ENCODE measurements at regions not wholly inside any gene's neighbourhood (a gene's known extent, or its start where the extent isn't known, plus 50 kb on each side); places are given as distances from the start of the nearest gene placed in this dataset.

- Histone ChIP-seq H3K9me3 (ENCODE audit: low read length) (no peaks in the 10 kb centered on the region), H3K79me2 (ENCODE audit: insufficient read depth, low read length) (no peaks in the 10 kb centered on the region), H3K9ac (ENCODE audit: insufficient read depth, low read depth, low read length) (no peak overlapping the region), H2AFZ (ENCODE audit: low read length) (no peak overlapping the region), H3K27me3 (ENCODE audit: control insufficient read depth in 1 of 2, insufficient read depth in 2 of 2, low read length in 2 of 2) (no peaks in the 10 kb centered on the region), H3K4me1 (ENCODE audit: insufficient read depth, low read length) (peaks cover 47% of the 10 kb centered on the region), H4K20me1 (ENCODE audit: insufficient read depth, low read length) (no peaks in the 10 kb centered on the region), H3K27ac (ENCODE audit: extremely low read length, insufficient read depth, low read length) (no peak overlapping the region), H3K4me2 (ENCODE audit: low read depth, low read length) (no peak overlapping the region), H3K4me3 (replicated peaks in 1 of 3; ENCODE audit: insufficient read depth in 1 of 3, low read depth in 2 of 3, low read length in 3 of 3) (no peak overlapping the region), H3K36me3 (replicated peaks in 1 of 2; ENCODE audit: control insufficient read depth in 1 of 2, insufficient read depth in 2 of 2, low read length in 2 of 2) (no peaks in the 10 kb centered on the region)
- ChIA-PET POLR2A (no interaction called here), CTCF (ENCODE audit: low intra/inter-chr PET ratio, low total read pairs) (no interaction called here)
- WGBS (ENCODE audit: low lambda C conversion rate): 79% methylated on average over 5 of the region's 5 CpGs
- no TSS peak for BruUV-seq (replicated peaks)
- intact Hi-C loops (cut with micrococcal nuclease; ENCODE audit: unreplicated experiment): loop anchor here (5.0 to 10.0 kb wide), 4 partner anchors 76 to 311 kb away; no protein-coding TSS in a partner anchor
- in situ Hi-C loops (cut with HindIII; ENCODE audit: extremely low pct_ligation_motif_present, low pct_unique_long_range_greater_than_20kb): loop anchor here (10.0 kb wide), 2 partner anchors 147 to 263 kb away; partner anchors contain the start of gene THBS1
- DNase-seq (ENCODE audit: low spot score) (no peak), ATAC-seq (no peak), FAIRE-seq (no peak)
- TF ChIP-seq ZNF256 (CRISPR knock-in tag; conservative IDR thresholded peaks at IDR 0.05) (no peak), CAMTA2 (CRISPR knock-in tag; IDR thresholded peaks at IDR 0.05; ENCODE audit: borderline replicate concordance) (no peak)
- TF ChIP-seq, protein P1, sequence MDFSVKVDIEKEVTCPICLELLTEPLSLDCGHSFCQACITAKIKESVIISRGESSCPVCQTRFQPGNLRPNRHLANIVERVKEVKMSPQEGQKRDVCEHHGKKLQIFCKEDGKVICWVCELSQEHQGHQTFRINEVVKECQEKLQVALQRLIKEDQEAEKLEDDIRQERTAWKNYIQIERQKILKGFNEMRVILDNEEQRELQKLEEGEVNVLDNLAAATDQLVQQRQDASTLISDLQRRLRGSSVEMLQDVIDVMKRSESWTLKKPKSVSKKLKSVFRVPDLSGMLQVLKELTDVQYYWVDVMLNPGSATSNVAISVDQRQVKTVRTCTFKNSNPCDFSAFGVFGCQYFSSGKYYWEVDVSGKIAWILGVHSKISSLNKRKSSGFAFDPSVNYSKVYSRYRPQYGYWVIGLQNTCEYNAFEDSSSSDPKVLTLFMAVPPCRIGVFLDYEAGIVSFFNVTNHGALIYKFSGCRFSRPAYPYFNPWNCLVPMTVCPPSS (IDR thresholded peaks at IDR 0.05): no peak
These were observed 142.6 kb upstream of the THBS1 start for GRCh38 chr15:39438260-39438659.

DNA sequence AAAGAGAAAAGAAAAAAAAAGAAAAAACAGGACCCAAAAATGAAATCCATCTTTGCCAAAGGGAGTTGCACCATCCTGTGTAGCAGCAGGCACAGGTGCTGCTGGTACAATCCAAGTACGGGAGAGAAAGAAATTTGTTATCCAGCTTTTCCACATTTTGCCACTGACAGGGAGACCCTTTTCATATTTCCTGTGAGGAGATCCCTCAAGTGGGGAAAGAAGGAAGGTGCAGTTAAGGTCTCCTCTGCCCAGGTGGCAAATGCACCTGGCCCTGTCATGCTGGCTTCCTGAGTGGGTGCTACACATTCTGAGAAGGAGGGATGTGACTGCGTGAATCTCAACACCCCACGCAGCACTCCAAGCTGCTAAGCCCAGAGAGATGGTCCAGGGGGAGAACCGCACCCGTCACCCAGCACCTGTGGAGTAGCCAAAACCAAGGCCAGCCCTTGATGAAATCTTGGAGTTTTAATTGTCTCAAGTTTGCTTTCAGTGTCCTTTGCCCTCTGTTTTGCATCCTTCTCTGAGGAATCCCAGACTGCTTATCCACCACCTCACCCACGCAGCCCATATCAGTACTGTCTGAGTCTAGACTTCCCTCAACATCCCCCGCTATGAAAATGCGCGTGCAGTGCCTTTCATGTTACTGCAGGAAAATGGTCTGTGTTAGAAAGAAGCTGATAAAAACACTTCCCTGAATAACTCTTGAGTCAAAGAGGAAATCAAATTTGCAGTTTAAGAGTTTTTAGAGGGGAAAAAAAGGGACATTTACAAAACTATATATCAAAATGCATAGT, 141.9 kb upstream of the THBS1 start:
- WGBS (ENCODE audit: low lambda C conversion rate): 86% methylated on average over 7 of the region's 9 CpGs
- Histone ChIP-seq H3K4me3 (replicated peaks in 1 of 3; ENCODE audit: insufficient read depth in 1 of 3, low read depth in 2 of 3, low read length in 3 of 3) (no peak overlapping the region), H3K27ac (ENCODE audit: extremely low read length, insufficient read depth, low read length) (no peak overlapping the region), H3K79me2 (ENCODE audit: insufficient read depth, low read length) (no peaks in the 10 kb centered on the region), H3K4me1 (ENCODE audit: insufficient read depth, low read length) (peaks cover 40% of the 10 kb centered on the region), H3K4me2 (ENCODE audit: low read depth, low read length) (no peak overlapping the region), H3K9me3 (ENCODE audit: low read length) (no peaks in the 10 kb centered on the region), H2AFZ (ENCODE audit: low read length) (no peak overlapping the region), H3K9ac (ENCODE audit: insufficient read depth, low read depth, low read length) (no peak overlapping the region), H3K36me3 (replicated peaks in 1 of 2; ENCODE audit: control insufficient read depth in 1 of 2, insufficient read depth in 2 of 2, low read length in 2 of 2) (no peaks in the 10 kb centered on the region), H4K20me1 (ENCODE audit: insufficient read depth, low read length) (no peaks in the 10 kb centered on the region), H3K27me3 (ENCODE audit: control insufficient read depth in 1 of 2, insufficient read depth in 2 of 2, low read length in 2 of 2) (no peaks in the 10 kb centered on the region)
- FAIRE-seq (no peak), DNase-seq (ENCODE audit: low spot score) (peak; percentile 34), ATAC-seq (peak; percentile 50; the same call in 2 of the 3 replicates)
- CTCF ChIA-PET (ENCODE audit: low intra/inter-chr PET ratio, low total read pairs): no interaction called here
- BruUV-seq (replicated peaks): no TSS peak
- POLR2A ChIA-PET: no interaction called here
- in situ Hi-C loops (cut with HindIII; ENCODE audit: extremely low pct_ligation_motif_present, low pct_unique_long_range_greater_than_20kb) (loop anchor here (10.0 kb wide), 2 partner anchors 146 to 264 kb away; partner anchors contain the start of gene THBS1), intact Hi-C loops (cut with micrococcal nuclease; ENCODE audit: unreplicated experiment) (loop anchor here (5.0 to 10.0 kb wide), 4 partner anchors 77 to 312 kb away; no protein-coding TSS in a partner anchor)
- TF ChIP-seq HOMEZ (CRISPR knock-in tag; IDR thresholded peaks at IDR 0.05; ENCODE audit: low read depth) (no peak), SMC3 (IDR thresholded peaks at IDR 0.05; ENCODE audit: low read length) (peak; percentile 41), CC2D1A (CRISPR knock-in tag; IDR thresholded peaks at IDR 0.05) (no peak), KLF15 (CRISPR knock-in tag; IDR thresholded peaks at IDR 0.05; ENCODE audit: borderline replicate concordance) (no peak)
- TF ChIP-seq, protein P2, sequence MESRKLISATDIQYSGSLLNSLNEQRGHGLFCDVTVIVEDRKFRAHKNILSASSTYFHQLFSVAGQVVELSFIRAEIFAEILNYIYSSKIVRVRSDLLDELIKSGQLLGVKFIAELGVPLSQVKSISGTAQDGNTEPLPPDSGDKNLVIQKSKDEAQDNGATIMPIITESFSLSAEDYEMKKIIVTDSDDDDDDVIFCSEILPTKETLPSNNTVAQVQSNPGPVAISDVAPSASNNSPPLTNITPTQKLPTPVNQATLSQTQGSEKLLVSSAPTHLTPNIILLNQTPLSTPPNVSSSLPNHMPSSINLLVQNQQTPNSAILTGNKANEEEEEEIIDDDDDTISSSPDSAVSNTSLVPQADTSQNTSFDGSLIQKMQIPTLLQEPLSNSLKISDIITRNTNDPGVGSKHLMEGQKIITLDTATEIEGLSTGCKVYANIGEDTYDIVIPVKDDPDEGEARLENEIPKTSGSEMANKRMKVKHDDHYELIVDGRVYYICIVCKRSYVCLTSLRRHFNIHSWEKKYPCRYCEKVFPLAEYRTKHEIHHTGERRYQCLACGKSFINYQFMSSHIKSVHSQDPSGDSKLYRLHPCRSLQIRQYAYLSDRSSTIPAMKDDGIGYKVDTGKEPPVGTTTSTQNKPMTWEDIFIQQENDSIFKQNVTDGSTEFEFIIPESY (CRISPR knock-in tag; IDR thresholded peaks at IDR 0.05): 0 out of 2 replicates have a peak, but pooled peaks have one; percentile 18
